NB4 (cell line): ENCODE measurements at regions not wholly inside any gene's neighbourhood (a gene's known extent, or its start where the extent isn't known, plus 50 kb on each side); places are given as distances from the start of the nearest gene placed in this dataset.

Source experiments
- DNase-seq: peaks from one replicate; pipeline ENCODE4 v3.0.0; 2010; ENCODE audit warnings: low read depth
- H3K4me3 ChIP-seq: one replicate; pipeline ENCODE4 v1.5.1; 2011; ENCODE audit warnings: mild to moderate bottlenecking, low read depth, low read length, moderate library complexity
- CTCF ChIP-seq: IDR thresholded peaks from one replicate; pipeline ENCODE4 v1.5.1; 2012; ENCODE audit warnings: low read depth, low read length
- MAX ChIP-seq: IDR thresholded peaks from 2 replicates; pipeline ENCODE4 v1.6.1; 2011; ENCODE audit warnings: low read depth, low read length
- MYC ChIP-seq: IDR thresholded peaks from 2 replicates; pipeline ENCODE4 v1.6.1; 2011; ENCODE audit warnings: low read depth, low read length
- POLR2A ChIP-seq: IDR thresholded peaks from 2 replicates; pipeline ENCODE4 v1.6.1; 2011; ENCODE audit warnings: mild to moderate bottlenecking; ENCODE audit not compliant: insufficient read length; ENCODE audit errors: extremely low read depth

- no peak overlapping the region for H3K4me3 ChIP-seq
- no peak for DNase-seq
- no peak for TF ChIP-seq MYC
- no peak for TF ChIP-seq POLR2A
- no peak for TF ChIP-seq CTCF
- TF ChIP-seq MAX = no peak
These were observed 585.4 kb downstream of the CDH26 start for GRCh38 chr20:60543598-60543997.

- no peak for DNase-seq
- TF ChIP-seq MYC (no peak), CTCF (no peak)
- H3K4me3 ChIP-seq = no peak overlapping the region
These were observed 594.9 kb downstream of the CDH26 start for GRCh38 chr20:60553095-60553494.

- TF ChIP-seq POLR2A (no peak), MAX (no peak), MYC (no peak), CTCF (no peak)
- H3K4me3 ChIP-seq = no peak overlapping the region
- DNase-seq = no peak
These were observed 600.3 kb downstream of the CDH26 start for GRCh38 chr20:60558486-60558885.

GRCh38 chr20:60559462-60559861 is 601.2 kb downstream of the CDH26 start:
- no peak overlapping the region for H3K4me3 ChIP-seq
- no peak for DNase-seq
- TF ChIP-seq MAX (no peak), CTCF (no peak), POLR2A (no peak), MYC (no peak)

- H3K4me3 ChIP-seq = no peak overlapping the region
- DNase-seq = no peak
- no peak for TF ChIP-seq CTCF
- no peak for TF ChIP-seq POLR2A
- no peak for TF ChIP-seq MYC
- no peak for TF ChIP-seq MAX
These were observed 602.8 kb downstream of the CDH26 start for GRCh38 chr20:60561052-60561451.

- H3K4me3 ChIP-seq = no peak overlapping the region
- no peak for DNase-seq
- TF ChIP-seq POLR2A (no peak), MYC (no peak)
These were observed 606.9 kb downstream of the CDH26 start for GRCh38 chr20:60565083-60565482.
